ENCODE measurements at regions not wholly inside any gene's neighbourhood (a gene's known extent, or its start where the extent isn't known, plus 50 kb on each side); places are given as distances from the start of the nearest gene placed in this dataset.
"Not testable (repeated sequence)": the region's sequence is repeated elsewhere in the genome, so short reads cannot be mapped to it uniquely, and the experiment has no call there.

DNA sequence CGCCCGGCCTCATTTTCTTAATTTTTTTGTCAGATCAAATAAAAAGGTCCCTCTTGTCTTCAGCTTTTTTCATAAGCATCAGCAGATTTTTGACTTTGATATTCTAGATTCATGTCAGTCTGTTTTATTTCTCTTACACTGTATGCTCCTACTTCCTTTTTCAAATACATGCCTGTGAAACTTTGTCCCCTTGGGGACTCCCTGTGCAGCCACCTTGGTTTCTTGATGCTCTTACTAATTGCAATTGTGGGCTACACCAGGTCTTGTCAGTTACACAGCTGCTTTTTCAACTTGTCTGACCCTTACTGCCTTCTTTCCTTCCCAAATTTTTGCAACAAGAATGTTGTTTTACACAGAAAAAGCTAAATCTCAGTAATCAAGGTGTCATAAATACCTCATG, 238.2 kb upstream of the KCNN2 start:
- DNase-seq (ENCODE audit: low read depth in 4 of 4, low spot score in 3 of 4): no peak

DNA sequence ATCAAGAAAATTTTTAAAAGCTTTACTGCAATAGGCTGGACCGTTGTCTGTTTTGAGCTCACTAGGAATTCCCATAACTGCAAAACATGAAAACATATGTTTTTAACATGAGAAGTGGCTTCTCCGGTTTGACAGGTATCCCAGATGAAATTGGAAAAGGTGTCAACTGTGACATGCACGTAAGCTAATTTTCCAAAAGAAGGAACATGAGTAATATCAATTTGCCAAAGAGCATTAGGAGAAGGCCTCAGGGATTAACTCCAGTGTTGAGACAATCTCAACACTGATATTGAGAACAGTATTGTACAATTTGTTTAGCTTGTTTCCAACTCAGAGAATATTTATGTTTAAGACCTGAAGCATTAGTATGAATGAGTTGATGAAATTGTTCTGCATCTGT, 215.5 kb upstream of the KCNN2 start:
- DNase-seq (ENCODE audit: low read depth in 4 of 4, low spot score in 3 of 4): no peak

GRCh38 chr5:114148253-114148652, 213.6 kb upstream of the KCNN2 start:
- DNase-seq (ENCODE audit: low read depth in 4 of 4, low spot score in 3 of 4): no peak

GRCh38 chr5:114148728-114149127, 213.1 kb upstream of the KCNN2 start:
- DNase-seq (ENCODE audit: low read depth in 4 of 4, low spot score in 3 of 4): not testable (repeated sequence)

- DNase-seq (ENCODE audit: low read depth in 4 of 4, low spot score in 3 of 4): no peak
These were observed 209.1 kb upstream of the KCNN2 start for GRCh38 chr5:114152656-114153360.

DNA sequence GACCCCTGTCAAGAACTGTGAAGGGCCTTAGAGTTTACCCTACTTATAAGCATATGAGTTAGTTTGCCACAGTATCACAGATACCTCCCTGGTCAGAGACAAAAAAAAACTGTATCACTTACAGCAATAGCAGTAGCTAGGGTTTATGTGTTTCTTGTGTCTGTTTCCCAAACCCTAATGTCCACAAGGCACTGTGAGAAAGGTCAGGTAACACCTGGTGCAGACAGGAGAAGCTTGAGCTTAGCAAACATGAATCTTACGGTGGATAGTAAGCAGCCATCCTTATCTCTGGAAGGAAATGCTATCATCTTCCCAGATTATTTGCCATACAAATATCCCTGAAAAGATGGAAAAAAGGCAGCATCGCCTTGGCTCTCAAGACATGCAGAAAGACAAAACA, 208.5 kb upstream of the KCNN2 start:
- no peak for DNase-seq (ENCODE audit: low read depth in 4 of 4, low spot score in 3 of 4)

DNA sequence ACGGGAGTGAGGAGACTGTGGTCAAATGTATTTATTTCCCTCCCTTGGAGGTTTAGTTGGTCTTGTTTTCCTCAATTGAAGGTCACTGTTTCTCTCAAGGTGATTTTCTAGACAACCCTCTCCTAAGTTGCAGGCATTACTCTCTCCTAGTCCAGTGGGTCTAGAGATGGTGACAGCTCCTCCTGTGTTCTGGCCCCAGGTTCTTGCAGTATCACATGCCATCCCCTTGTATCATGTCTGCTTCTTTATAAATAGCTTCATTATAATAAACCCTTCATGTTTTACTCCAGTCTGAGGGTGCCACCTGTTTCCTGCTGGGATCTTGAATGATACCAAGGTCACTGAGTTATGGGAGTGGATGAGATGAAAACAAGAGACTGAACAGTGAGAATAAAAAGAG, 208.0 kb upstream of the KCNN2 start:
- no peak for DNase-seq (ENCODE audit: low read depth in 4 of 4, low spot score in 3 of 4)

- no peak for DNase-seq (ENCODE audit: low read depth in 4 of 4, low spot score in 3 of 4)
These were observed 195.8 kb upstream of the KCNN2 start for GRCh38 chr5:114166081-114166480.

- DNase-seq (ENCODE audit: low read depth in 4 of 4, low spot score in 3 of 4): no peak
These were observed 187.7 kb upstream of the KCNN2 start for GRCh38 chr5:114174131-114174530.

GRCh38 chr5:114174837-114175236, 187.0 kb upstream of the KCNN2 start:
- no peak for DNase-seq (ENCODE audit: low read depth in 4 of 4, low spot score in 3 of 4)

- DNase-seq (ENCODE audit: low read depth in 4 of 4, low spot score in 3 of 4): no peak
These were observed 185.5 kb upstream of the KCNN2 start for GRCh38 chr5:114176356-114176755.

- no peak for DNase-seq (ENCODE audit: low read depth in 4 of 4, low spot score in 3 of 4)
These were observed 182.7 kb upstream of the KCNN2 start for GRCh38 chr5:114179134-114179533.

DNA sequence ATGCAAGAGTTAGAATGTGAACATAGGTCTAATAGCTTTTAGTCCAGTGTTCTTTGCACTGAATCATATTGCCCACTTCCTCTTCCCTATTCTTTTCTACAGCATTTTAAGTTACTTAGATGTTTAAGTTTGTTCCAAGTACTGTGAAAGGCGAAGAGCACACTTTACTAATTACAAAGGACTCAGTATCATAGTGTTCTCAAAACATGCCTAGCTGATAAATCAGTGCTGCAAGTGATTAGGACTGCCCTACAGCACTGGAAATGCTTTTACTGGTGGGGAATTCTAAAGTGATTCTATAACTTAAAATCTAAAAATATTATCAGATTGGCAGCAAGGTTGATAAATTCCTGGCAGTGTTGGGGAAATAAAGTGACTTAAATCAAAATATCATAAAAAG, 177.9 kb upstream of the KCNN2 start:
- no peak for DNase-seq (ENCODE audit: low read depth in 4 of 4, low spot score in 3 of 4)

GRCh38 chr5:114185274-114185673, 176.6 kb upstream of the KCNN2 start:
- no peak for DNase-seq (ENCODE audit: low read depth in 4 of 4, low spot score in 3 of 4)

GRCh38 chr5:114191441-114191840, 170.4 kb upstream of the KCNN2 start:
- DNase-seq (ENCODE audit: low read depth in 4 of 4, low spot score in 3 of 4): no peak

DNA sequence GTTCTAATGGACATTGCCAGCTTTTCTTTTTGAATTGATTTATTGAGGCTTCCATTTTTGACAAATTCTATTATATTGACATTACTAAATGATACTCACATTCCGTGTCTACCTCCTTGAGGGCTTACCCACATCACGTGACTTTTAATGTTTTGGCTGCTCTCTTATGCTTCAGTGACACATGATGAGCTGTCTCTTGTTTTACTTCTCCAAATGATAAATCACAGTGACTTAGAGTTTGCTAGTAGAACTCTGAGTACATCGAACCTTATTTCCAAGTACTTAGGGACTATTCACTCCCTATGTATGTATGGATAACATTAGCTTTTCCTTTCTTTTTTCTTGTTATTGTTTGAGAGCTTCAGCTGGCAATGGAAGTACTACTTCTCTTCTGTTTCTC, 169.8 kb upstream of the KCNN2 start:
- DNase-seq (ENCODE audit: low read depth in 4 of 4, low spot score in 3 of 4): no peak

DNA sequence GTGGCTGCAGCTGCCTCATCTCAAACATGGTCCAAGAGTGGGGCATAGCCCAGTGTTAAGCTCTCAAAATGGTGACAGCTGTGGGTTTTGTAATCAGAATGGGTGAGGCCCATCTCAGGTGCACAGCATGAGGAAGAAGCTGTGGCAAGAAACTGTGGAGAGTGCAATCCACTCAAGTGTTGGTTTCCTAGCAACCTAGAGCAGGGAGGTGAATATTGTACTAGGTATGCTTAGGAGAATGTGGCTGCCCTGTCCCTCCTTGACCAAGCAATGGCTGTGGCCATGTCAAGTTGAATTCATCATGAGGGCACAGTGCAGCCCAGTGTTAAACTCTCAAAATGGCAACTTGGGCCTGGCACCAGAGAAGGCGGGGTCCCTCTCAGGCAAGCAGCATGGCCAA, 160.5 kb upstream of the KCNN2 start:
- no peak for DNase-seq (ENCODE audit: low read depth in 4 of 4, low spot score in 3 of 4)

DNA sequence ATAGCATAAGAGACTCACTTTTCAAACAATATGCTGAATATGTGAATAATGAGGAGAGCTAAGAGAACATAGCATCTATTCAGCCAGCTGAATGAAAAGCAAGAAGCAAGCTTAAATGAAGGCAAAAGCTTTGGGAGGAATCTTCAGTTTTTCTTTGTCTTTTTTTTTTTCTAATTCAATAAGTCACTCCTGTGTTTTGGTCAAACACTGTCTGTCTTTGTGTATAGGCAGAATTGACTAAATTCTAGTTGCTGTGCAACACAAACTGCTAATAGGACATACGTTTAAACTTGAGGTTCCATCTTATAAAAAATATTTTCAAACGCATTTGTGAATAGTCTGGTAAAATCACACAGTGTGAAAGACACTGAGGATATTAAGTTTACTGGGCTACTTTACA, 156.9 kb upstream of the KCNN2 start:
- DNase-seq (ENCODE audit: low read depth in 4 of 4, low spot score in 3 of 4): no peak

- DNase-seq (ENCODE audit: low read depth in 4 of 4, low spot score in 3 of 4): no peak
These were observed 155.2 kb upstream of the KCNN2 start for GRCh38 chr5:114206640-114207039.

GRCh38 chr5:114207615-114208014, 154.3 kb upstream of the KCNN2 start:
- no peak for DNase-seq (ENCODE audit: low read depth in 4 of 4, low spot score in 3 of 4)

GRCh38 chr5:114208120-114208519, 153.8 kb upstream of the KCNN2 start:
- no peak for DNase-seq (ENCODE audit: low read depth in 4 of 4, low spot score in 3 of 4)

DNA sequence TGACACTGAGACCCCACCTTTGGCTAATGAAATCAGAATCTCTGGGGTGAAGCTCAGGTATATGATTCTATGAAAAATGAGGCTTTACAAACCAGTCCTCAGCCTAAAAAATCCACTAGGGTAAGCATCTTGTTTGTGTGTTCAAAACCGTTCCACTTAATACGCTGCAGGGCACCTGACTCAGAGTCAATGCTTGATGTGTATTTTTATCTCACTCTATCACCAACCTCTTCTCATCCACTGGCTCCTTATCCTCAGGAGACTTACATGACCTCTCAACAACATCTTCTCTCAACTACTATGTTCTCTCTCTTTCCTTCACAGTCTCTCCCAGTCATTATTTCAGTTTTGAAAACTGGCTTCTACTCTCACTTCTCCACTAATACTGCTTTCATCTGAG, 153.3 kb upstream of the KCNN2 start:
- no peak for DNase-seq (ENCODE audit: low read depth in 4 of 4, low spot score in 3 of 4)

DNA sequence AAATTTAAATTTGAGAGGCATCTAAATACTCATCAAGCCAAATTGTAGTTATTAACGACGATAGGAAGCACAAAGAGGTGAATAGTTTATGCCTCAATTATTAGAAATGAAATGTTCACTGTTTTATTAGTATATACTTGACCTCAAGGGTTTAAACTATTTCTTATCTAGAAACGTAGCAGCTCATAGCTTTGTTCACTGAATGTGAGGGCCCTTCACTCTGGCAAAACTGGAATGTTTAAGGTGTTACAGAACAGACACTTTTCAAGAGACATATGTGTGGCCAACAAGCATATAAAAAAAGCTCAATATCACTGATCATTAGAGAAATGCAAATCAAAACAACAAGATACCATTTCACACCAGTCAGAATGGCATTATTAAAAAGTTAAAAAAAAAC, 151.2 kb upstream of the KCNN2 start:
- no peak for DNase-seq (ENCODE audit: low read depth in 4 of 4, low spot score in 3 of 4)

Data from left renal pelvis (tissue), 4 donors.